IgD-negative memory B cell (primary cell): ENCODE measurements at regions not wholly inside any gene's neighbourhood (a gene's known extent, or its start where the extent isn't known, plus 50 kb on each side); places are given as distances from the start of the nearest gene placed in this dataset.
"Not testable (repeated sequence)": the region's sequence is repeated elsewhere in the genome, so short reads cannot be mapped to it uniquely, and the experiment has no call there.

Experiments used
- H3K27ac Mint-ChIP-seq, 3 donors: one replicate each; pipeline ENCODE4 v1.8.0; 2020 to 2022; ENCODE audit warnings: mild to moderate bottlenecking in 3 of 3, mixed read lengths in 3 of 3, moderate library complexity in 1 of 3
- H3K27me3 Mint-ChIP-seq: one replicate; pipeline ENCODE4 v1.8.0; 2021; ENCODE audit warnings: mixed read lengths
- H3K36me3 Mint-ChIP-seq: one replicate; pipeline ENCODE4 v1.8.0; 2020; ENCODE audit warnings: mild to moderate bottlenecking, mixed read lengths
- H3K4me1 Mint-ChIP-seq, 3 donors: one replicate each; pipeline ENCODE4 v1.8.0; 2020 to 2022; ENCODE audit warnings: mixed read lengths in 3 of 3, mild to moderate bottlenecking in 1 of 3
- H3K4me3 Mint-ChIP-seq, 4 donors: one replicate each; pipeline ENCODE4 v1.8.0; 2020 to 2022; ENCODE audit warnings: mild to moderate bottlenecking in 4 of 4, mixed read lengths in 4 of 4, moderate library complexity in 3 of 4
- H3K9me3 Mint-ChIP-seq, 3 donors: one replicate each; pipeline ENCODE4 v1.8.0; 2020 to 2021; ENCODE audit warnings: mixed read lengths in 3 of 3, mild to moderate bottlenecking in 1 of 3

- Mint-ChIP-seq H3K9me3 (peaks cover 2 to 8% (median 3%) of the 10 kb centered on the region in 3 donors), H3K4me1 (no peaks in the 10 kb centered on the region), H3K4me3 (no peak overlapping the region), H3K36me3 (no peaks in the 10 kb centered on the region), H3K27me3 (no peaks in the 10 kb centered on the region), H3K27ac (no peak overlapping the region)
These were observed 678.9 kb upstream of the LMO3 start for GRCh38 chr12:17284873-17285272.

- H3K36me3 Mint-ChIP-seq, result no peaks in the 10 kb centered on the region
- H3K27me3 Mint-ChIP-seq, result no peaks in the 10 kb centered on the region
- no peaks in the 10 kb centered on the region for H3K4me1 Mint-ChIP-seq
- H3K9me3 Mint-ChIP-seq, result peaks cover 3 to 8% (median 4%) of the 10 kb centered on the region in 3 donors
- no peak overlapping the region for H3K27ac Mint-ChIP-seq
- no peak overlapping the region for H3K4me3 Mint-ChIP-seq
These were observed 677.6 kb upstream of the LMO3 start for GRCh38 chr12:17283563-17283962.

- H3K27me3 Mint-ChIP-seq, result not testable (repeated sequence)
These were observed 676.2 kb upstream of the LMO3 start for GRCh38 chr12:17282169-17282568.

GRCh38 chr12:17278946-17279345 is 673.0 kb upstream of the LMO3 start:
- Mint-ChIP-seq H3K27ac (no peak overlapping the region), H3K9me3 (peaks cover 5 to 8% (median 6%) of the 10 kb centered on the region in 3 donors), H3K4me1 (no peaks in the 10 kb centered on the region)

More at GRCh38 chr12:17282169-17282568, 676.2 kb upstream of the LMO3 start:
- H3K27ac Mint-ChIP-seq, H3K4me3 Mint-ChIP-seq, H3K9me3 Mint-ChIP-seq, H3K4me1 Mint-ChIP-seq, H3K36me3 Mint-ChIP-seq: not testable (repeated sequence)

GRCh38 chr12:17276196-17276595 is 670.2 kb upstream of the LMO3 start:
- H3K27me3 Mint-ChIP-seq, result no peaks in the 10 kb centered on the region
- H3K9me3 Mint-ChIP-seq, result peaks cover 4 to 7% (median 5%) of the 10 kb centered on the region in 3 donors
- H3K36me3 Mint-ChIP-seq, result peaks cover 1% of the 10 kb centered on the region
- H3K4me1 Mint-ChIP-seq, result no peaks in the 10 kb centered on the region
- H3K4me3 Mint-ChIP-seq, result no peak overlapping the region
- H3K27ac Mint-ChIP-seq, result no peak overlapping the region

More at GRCh38 chr12:17278946-17279345, 673.0 kb upstream of the LMO3 start:
- no peak overlapping the region for H3K4me3 Mint-ChIP-seq
- H3K27me3 Mint-ChIP-seq, result no peaks in the 10 kb centered on the region
- H3K36me3 Mint-ChIP-seq, result peaks cover 1% of the 10 kb centered on the region

GRCh38 chr12:17266856-17267255 is 660.9 kb upstream of the LMO3 start:
- H3K36me3 Mint-ChIP-seq, result no peaks in the 10 kb centered on the region
- peaks cover 0 to 5% (median 3%) of the 10 kb centered on the region in 3 donors for H3K9me3 Mint-ChIP-seq
- H3K4me1 Mint-ChIP-seq, result no peaks in the 10 kb centered on the region
- H3K27ac Mint-ChIP-seq, result no peak overlapping the region
- no peaks in the 10 kb centered on the region for H3K27me3 Mint-ChIP-seq
- no peak overlapping the region for H3K4me3 Mint-ChIP-seq

- Mint-ChIP-seq H3K9me3 (peaks cover 0 to 3% (median 3%) of the 10 kb centered on the region in 3 donors), H3K36me3 (no peaks in the 10 kb centered on the region), H3K27me3 (no peaks in the 10 kb centered on the region), H3K27ac (no peak overlapping the region), H3K4me3 (no peak overlapping the region), H3K4me1 (no peaks in the 10 kb centered on the region)
These were observed 658.6 kb upstream of the LMO3 start for GRCh38 chr12:17264603-17265002.

- no peaks in the 10 kb centered on the region for H3K27me3 Mint-ChIP-seq
- no peak overlapping the region for H3K4me3 Mint-ChIP-seq
- H3K27ac Mint-ChIP-seq, result peak overlapping the region in 1 of 3 donors; percentile 27
- H3K36me3 Mint-ChIP-seq, result no peaks in the 10 kb centered on the region
- no peaks in the 10 kb centered on the region for H3K4me1 Mint-ChIP-seq
- H3K9me3 Mint-ChIP-seq, result peaks cover 2 to 21% (median 7%) of the 10 kb centered on the region in 3 donors
These were observed 633.9 kb upstream of the LMO3 start for GRCh38 chr12:17239874-17240273.

GRCh38 chr12:17235996-17236395 is 630.0 kb upstream of the LMO3 start:
- Mint-ChIP-seq H3K36me3 (no peaks in the 10 kb centered on the region), H3K27me3 (no peaks in the 10 kb centered on the region), H3K27ac (no peak overlapping the region), H3K9me3 (peaks cover 1 to 14% (median 5%) of the 10 kb centered on the region in 3 donors), H3K4me1 (no peaks in the 10 kb centered on the region), H3K4me3 (no peak overlapping the region)

GRCh38 chr12:17215759-17216570 is 610.0 kb upstream of the LMO3 start:
- H3K27me3 Mint-ChIP-seq, result no peaks in the 10 kb centered on the region
- H3K4me1 Mint-ChIP-seq, result no peaks in the 10 kb centered on the region
- peaks cover 0 to 2% (median 0%) of the 10 kb centered on the region in 3 donors for H3K9me3 Mint-ChIP-seq
- no peak overlapping the region for H3K4me3 Mint-ChIP-seq
- H3K27ac Mint-ChIP-seq, result no peak overlapping the region
- H3K36me3 Mint-ChIP-seq, result no peaks in the 10 kb centered on the region

- H3K36me3 Mint-ChIP-seq, result no peaks in the 10 kb centered on the region
- no peak overlapping the region for H3K27ac Mint-ChIP-seq
- H3K4me3 Mint-ChIP-seq, result no peak overlapping the region
- no peaks in the 10 kb centered on the region for H3K4me1 Mint-ChIP-seq
- H3K27me3 Mint-ChIP-seq, result no peaks in the 10 kb centered on the region
- H3K9me3 Mint-ChIP-seq, result peaks cover 0 to 2% (median 0%) of the 10 kb centered on the region in 3 donors
These were observed 609.0 kb upstream of the LMO3 start for GRCh38 chr12:17214929-17215328.

GRCh38 chr12:17206553-17206952 is 600.6 kb upstream of the LMO3 start:
- Mint-ChIP-seq H3K4me3 (no peak overlapping the region), H3K27ac (no peak overlapping the region), H3K9me3 (peaks cover 0 to 2% (median 2%) of the 10 kb centered on the region in 3 donors), H3K36me3 (no peaks in the 10 kb centered on the region), H3K27me3 (no peaks in the 10 kb centered on the region), H3K4me1 (no peaks in the 10 kb centered on the region)

- Mint-ChIP-seq H3K4me1 (no peaks in the 10 kb centered on the region), H3K9me3 (peaks cover 0 to 4% (median 2%) of the 10 kb centered on the region in 3 donors), H3K4me3 (no peak overlapping the region), H3K36me3 (no peaks in the 10 kb centered on the region), H3K27me3 (no peaks in the 10 kb centered on the region), H3K27ac (no peak overlapping the region)
These were observed 598.5 kb upstream of the LMO3 start for GRCh38 chr12:17204289-17205054.

GRCh38 chr12:17203497-17203896 is 597.5 kb upstream of the LMO3 start:
- no peaks in the 10 kb centered on the region for H3K27me3 Mint-ChIP-seq
- no peaks in the 10 kb centered on the region for H3K4me1 Mint-ChIP-seq
- H3K36me3 Mint-ChIP-seq, result no peaks in the 10 kb centered on the region
- H3K9me3 Mint-ChIP-seq, result peaks cover 0 to 4% (median 2%) of the 10 kb centered on the region in 3 donors
- H3K4me3 Mint-ChIP-seq, result no peak overlapping the region
- H3K27ac Mint-ChIP-seq, result no peak overlapping the region

GRCh38 chr12:17197971-17198370 is 592.0 kb upstream of the LMO3 start:
- Mint-ChIP-seq H3K4me1 (no peaks in the 10 kb centered on the region), H3K27me3 (no peaks in the 10 kb centered on the region), H3K27ac (no peak overlapping the region), H3K9me3 (peaks cover 0 to 5% (median 4%) of the 10 kb centered on the region in 3 donors), H3K36me3 (no peaks in the 10 kb centered on the region), H3K4me3 (no peak overlapping the region)
